NCI-H2107 treated with DMSO at 0.1 percent for 48 hours (cell line): ENCODE measurements at regions not wholly inside any gene's neighbourhood (a gene's known extent, or its start where the extent isn't known, plus 50 kb on each side); places are given as distances from the start of the nearest gene placed in this dataset.
"Not testable (repeated sequence)": the region's sequence is repeated elsewhere in the genome, so short reads cannot be mapped to it uniquely, and the experiment has no call there.

Source experiments
- DNase-seq: peaks from one replicate; lab custom pipeline; 2025; ENCODE audit not compliant: unreplicated experiment; lab: John Stamatoyannopoulos, UW

GRCh38 chr1:65527190-65527589 is 106.7 kb downstream of the LEPR start:
- DNase-seq = no peak

GRCh38 chr1:65527707-65528503 is 107.4 kb downstream of the LEPR start:
- DNase-seq = no peak

GRCh38 chr1:65531972-65532570 is 111.6 kb downstream of the LEPR start:
- DNase-seq = no peak

GRCh38 chr1:65535981-65536380 is 115.5 kb downstream of the LEPR start:
- DNase-seq = no peak

GRCh38 chr1:65538086-65538485 is 117.6 kb downstream of the LEPR start:
- no peak for DNase-seq

GRCh38 chr1:65538664-65539063 is 118.2 kb downstream of the LEPR start:
- no peak for DNase-seq

- no peak for DNase-seq
These were observed 119.0 kb downstream of the LEPR start for GRCh38 chr1:65539266-65540131.

- no peak for DNase-seq
These were observed 120.7 kb downstream of the LEPR start for GRCh38 chr1:65541161-65541560.

- no peak for DNase-seq
These were observed 121.4 kb downstream of the LEPR start for GRCh38 chr1:65541865-65542264.

- not testable (repeated sequence) for DNase-seq
These were observed 122.1 kb downstream of the LEPR start for GRCh38 chr1:65542592-65542991.

- DNase-seq = not testable (repeated sequence)
These were observed 130.0 kb downstream of the LEPR start for GRCh38 chr1:65550306-65551010.

GRCh38 chr1:65552484-65552883 is 132.0 kb downstream of the LEPR start:
- DNase-seq = not testable (repeated sequence)

GRCh38 chr1:65554086-65554764 is 133.8 kb downstream of the LEPR start:
- not testable (repeated sequence) for DNase-seq

- no peak for DNase-seq
These were observed 134.4 kb downstream of the LEPR start for GRCh38 chr1:65554829-65555228.

- no peak for DNase-seq
These were observed 137.7 kb downstream of the LEPR start for GRCh38 chr1:65558215-65558614.

GRCh38 chr1:65564493-65564892 is 144.0 kb downstream of the LEPR start:
- no peak for DNase-seq

- DNase-seq = no peak
These were observed 147.8 kb downstream of the LEPR start for GRCh38 chr1:65568285-65568684.

- no peak for DNase-seq
These were observed 152.4 kb downstream of the LEPR start for GRCh38 chr1:65572701-65573421.

- no peak for DNase-seq
These were observed 156.8 kb downstream of the LEPR start for GRCh38 chr1:65577278-65577677.

GRCh38 chr1:65577982-65578381 is 157.5 kb downstream of the LEPR start:
- DNase-seq = not testable (repeated sequence)
